HG03378 (cell line): ENCODE measurements at regions not wholly inside any gene's neighbourhood (a gene's known extent, or its start where the extent isn't known, plus 50 kb on each side); places are given as distances from the start of the nearest gene placed in this dataset.
"Not testable (repeated sequence)": the region's sequence is repeated elsewhere in the genome, so short reads cannot be mapped to it uniquely, and the experiment has no call there.

ENCODE experiments used
- ATAC-seq: cut with Tn5 transposase; IDR thresholded peaks from one replicate; pipeline ENCODE4 v1.9.1; 2021; ENCODE audit warnings: mild to moderate bottlenecking, moderate library complexity; ENCODE audit not compliant: unreplicated experiment

DNA sequence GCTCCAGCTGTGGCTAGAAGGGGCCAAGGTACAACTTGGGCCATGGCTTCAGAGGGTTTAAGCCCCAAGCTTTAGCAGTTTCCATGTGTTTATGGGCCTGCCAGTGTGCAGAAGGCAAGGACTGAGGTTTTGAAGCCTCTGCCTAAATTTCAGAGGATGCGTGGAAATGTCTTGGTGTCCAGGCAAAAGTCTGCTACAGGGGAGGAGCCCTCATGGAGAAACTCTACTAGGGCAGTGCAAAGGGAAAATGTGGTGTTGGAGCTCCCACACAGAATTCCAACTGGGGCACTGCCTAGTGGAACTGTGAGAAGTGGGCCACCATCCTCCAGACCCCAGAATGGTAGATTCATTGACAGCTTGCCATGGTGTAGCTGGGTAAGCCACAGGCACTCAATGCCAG is 527.2 kb upstream of the RORB start:
- no peak for ATAC-seq

DNA sequence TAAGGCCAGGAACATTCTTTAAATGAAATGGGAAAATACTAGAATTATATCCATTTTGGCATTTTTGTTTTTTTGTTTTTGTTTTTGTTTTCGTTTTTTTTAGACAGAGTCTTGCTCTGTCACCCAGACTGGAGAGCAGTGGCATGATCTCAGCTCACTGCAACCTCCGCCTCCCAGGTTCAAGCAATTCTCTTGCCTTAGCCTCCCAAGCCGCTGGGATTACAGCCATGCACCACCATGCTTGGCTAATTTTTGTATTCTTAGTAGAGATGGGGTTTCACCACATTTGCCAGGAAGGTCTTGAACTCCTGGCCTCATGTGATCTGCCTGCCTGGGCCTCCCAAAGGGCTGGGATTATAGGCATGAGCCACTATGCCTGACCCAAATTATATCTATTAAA is 520.7 kb upstream of the RORB start:
- not testable (repeated sequence) for ATAC-seq

DNA sequence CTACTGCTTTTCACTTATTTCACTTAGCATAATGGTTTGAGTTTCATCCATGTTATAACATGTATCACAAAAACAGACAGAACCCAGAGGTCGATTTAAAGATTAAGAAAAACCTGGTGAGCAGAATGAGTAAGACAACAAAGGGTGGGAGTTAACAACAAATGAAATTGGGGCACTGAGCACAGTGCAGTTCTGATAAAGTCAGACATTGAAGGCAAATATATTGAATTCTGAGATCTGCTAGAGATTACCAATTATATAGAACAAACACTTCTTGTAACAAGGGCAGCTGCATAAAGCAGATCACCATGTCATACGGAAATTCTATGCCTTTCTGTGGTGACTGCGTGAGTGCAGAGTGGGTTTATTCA is 517.3 kb upstream of the RORB start:
- ATAC-seq = no peak

DNA sequence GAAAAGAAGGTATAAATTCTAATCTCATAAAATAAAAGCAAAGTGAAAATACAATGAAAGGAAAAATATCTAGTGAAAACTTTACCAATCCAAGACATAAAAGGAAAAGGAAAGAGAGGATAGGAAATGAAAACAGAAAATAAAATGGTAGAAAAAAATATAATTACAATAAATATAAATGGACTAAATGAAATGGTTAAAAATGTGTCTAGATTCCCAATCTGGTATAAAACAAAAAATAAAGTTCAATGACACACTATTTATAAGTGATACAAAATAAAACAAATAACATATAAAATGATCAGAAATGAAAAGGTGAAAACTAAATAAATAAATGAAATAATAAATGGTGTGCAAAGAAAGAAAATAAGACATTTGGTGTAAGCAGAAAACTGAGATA is 516.4 kb upstream of the RORB start:
- ATAC-seq = no peak

DNA sequence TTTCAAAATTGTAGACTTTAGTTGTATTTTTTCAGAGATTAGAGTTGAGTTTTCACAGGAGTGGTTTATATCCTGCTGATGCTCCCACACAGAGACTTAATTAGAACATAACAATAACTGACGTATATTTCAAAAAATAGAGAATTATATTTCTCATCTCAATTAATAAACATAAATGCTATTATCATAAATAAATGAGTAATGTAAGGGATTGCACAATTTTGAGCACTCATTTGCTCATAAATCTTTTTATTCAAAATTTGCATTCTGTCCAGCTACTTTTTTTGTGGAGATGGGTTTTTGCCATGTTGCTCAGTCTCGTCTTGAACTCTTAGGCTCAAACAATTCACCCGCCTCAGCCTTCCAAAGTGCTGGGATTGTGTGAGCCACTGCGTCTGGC is 515.7 kb upstream of the RORB start:
- no peak for ATAC-seq

DNA sequence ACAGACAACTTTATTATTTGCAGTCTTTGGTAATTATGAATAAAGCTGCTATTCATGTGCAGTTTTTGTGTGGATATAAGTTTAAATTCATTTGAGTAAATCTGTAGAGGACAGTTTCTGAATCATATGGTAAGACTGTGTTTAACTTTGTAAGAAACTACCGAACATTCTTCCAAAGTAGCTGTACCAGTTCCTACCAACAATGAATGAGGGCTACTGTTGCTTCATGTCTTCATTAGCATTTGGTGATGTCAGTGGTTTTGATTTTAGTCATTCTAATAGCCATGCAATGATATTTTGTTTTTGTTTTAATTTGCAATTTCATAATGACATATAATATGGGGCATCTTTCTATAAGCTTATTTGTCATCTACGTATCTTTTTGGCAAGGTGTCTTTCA is 501.3 kb upstream of the RORB start:
- no peak for ATAC-seq

DNA sequence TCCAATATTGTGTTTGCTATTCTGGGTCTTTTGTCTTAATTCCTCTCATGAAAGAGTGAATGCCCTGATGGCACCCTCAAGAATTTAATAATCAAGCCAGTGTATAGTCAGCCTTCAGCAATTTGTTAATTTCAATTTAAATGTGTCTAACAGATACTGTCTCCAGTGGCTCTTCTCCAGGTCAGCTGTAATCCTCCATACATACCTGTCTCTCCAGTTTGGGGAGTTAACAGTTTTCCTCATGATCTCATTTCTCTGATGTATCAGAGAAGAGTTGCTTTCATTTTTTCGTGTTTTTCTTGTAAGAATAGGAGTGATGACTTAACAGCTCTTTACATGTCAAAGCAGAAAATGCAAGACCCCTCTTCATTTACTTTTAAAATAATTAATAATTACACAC is 500.3 kb upstream of the RORB start:
- ATAC-seq = no peak

DNA sequence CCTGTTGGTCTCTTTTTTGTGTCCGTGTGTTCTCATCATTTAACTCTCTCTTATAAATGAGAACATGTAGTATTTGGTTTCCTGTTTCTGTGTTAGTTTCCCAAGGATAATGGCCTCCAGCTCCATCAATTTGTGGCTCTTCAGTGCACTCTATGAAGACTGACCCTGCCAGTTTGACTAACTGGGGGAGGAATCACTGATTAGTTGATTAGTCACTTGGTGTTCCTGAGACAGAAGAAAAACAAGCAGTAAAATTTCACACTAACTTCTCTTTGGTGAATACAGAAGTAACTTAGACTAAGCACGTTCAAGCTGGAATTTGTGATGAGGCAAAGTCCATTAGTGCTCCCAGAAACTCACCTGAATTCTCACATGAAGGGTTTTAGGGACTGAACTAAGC is 495.8 kb upstream of the RORB start:
- no peak for ATAC-seq

DNA sequence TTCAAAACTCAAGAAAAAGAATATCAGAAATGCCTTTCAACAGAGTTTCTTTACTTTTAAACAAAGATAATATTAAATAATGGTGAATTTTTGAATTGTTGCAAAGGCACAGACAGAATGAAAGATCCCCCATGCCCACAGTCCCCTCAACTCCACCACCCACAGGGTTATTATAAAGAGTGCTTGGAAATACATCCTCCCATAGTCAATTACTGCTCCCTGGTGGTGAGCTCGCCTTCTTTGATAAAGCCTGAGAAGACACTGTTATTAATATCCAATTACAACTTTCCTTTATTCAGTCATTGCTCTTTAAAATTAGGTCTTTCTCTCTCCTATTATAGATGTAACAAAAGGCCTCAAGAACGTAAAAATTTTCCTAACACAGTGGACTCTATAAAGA is 490.2 kb upstream of the RORB start:
- ATAC-seq = no peak

DNA sequence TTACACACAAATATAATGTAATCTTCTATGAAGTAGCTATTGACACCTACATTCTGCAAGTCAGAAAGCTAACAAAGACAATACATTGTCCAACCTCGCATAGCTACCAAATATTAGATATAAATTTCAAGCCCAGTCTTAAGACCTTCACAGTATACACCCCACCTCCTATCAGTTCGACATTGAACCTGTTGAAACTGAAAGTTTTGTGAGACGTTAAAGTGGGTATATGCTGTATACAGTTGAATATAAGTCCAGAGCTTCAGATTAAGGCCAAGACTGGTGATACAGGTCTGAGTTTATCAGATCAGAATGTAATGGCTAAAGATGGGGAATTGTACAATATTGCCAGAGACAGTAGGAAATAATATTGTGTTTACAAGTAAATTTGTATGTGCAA is 489.3 kb upstream of the RORB start:
- no peak for ATAC-seq

DNA sequence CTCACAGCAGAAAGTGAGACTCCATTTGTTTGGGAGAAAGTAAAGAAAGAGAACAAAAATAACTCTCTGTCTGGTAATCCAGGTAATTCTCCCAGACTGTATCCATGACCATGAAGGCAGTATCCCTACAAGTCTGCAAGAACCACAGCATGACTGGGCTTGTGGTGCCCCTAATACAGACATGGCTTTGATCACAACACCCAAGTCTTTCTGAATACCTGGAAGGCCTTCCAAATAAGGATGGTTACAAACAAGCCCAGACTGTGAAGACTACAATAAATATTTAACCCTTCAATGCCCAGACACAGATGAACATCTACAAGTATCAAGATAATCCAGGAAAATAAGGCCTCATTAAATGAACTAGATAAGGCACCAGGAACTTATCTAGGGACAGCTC is 481.1 kb upstream of the RORB start:
- no peak for ATAC-seq

DNA sequence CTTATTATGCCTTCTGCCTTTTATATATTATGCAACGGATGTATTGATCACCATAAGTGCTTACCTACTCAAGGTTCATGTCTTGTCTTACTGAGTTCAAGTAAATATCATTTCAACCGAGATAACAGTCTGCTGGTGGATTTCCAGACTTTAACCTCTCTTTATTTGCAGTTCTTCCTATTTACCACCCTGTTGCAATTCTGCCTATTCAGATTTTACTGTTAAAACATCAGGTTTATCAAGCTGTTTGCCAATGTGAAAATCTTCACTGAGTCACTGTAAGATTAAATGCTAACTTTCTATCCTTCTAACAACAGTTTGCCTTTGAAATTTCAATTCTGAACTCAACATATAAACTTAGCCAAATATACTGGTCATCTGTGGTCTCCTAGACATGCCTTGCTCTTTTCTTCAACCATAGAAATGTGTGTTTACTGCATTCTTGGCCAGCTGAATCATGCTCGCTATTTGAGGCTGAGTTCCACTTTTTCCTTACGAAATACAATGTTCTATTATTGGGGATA is 471.7 kb upstream of the RORB start:
- no peak for ATAC-seq

DNA sequence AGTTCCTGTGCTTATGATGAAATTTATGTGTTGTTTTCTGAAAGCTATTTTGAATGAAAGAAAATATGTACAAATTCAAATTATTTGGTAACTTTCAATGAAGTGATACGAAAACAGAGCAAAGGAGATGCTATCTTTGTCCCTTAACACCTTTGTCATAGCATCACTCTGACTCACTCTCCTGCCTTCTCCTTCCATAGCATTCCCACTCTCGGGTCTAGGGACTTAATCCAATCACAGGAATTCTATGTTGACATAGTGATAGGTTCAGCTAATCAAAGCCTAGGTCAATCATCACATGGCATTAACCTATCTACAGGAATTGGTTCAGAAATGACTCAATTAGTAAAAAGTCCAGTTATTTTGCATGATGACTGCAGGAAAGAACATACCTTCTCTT is 464.7 kb upstream of the RORB start:
- ATAC-seq = no peak

DNA sequence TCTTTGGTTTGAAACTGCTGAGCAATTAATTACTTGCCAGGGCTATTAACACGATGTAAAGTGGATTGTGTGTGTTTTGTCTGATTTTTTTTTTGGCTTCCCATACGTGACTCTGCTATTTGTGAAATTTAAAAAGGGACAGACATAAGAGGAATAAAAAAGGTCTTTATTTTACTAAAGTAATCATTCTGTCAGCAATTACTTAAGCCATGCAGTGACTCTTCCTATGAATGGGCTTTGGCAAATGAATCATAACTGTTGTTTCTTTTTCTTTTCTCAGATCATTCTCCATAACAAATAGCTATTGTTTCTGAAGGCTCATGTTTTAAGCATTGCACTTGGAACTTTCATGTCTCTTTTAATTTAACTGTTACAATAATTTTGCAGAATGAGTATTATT is 461.3 kb upstream of the RORB start:
- no peak for ATAC-seq

DNA sequence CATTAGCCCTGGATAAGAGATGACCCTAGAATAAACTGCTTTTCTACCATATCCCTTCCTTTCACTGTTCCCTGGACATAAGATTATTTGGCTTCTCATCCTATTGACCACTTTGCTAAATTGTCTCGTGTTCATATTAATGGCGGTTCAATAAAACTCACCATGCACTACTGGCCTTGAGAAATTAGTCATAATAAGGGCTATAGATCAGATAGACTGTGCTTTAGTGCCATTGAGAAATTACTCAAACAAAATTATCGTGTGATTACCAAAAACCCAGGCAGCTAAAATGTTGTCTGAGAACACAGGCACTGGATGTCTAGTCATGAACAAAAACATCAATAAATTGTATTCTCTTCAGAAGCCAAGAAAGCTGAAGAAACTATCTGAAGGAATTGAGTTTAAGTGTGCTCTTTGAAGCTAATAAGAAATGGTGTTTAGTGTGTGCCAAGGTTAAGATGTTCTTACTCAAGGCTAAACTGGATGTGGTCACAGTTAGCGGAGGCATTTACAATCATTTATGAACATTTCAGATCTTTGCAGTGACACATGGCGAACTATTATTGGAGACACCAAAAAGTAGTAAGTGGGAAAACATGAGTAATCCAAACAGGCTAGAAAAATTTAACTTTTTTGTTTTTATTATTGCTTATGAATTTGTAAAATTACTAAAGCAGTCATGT is 460.4 kb upstream of the RORB start:
- peak; percentile 70 for ATAC-seq

DNA sequence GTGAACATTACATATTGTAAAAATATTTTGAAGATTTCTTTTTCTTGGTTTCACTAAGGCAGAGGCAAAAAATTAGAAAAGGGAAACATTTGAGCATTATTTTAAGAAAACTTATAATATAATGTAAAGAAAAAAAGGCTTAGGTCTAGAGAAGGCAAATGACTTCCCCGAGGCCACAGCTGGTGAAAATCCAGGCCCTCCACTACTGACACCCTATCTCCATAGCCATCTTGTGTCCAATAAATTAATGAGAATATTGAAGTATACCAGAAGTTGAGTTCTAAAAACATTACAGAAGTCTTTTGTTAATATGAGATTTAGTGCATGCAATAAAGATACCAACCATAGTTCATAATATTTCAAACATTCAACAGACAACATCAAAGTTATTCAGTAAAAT is 459.9 kb upstream of the RORB start:
- no peak for ATAC-seq

DNA sequence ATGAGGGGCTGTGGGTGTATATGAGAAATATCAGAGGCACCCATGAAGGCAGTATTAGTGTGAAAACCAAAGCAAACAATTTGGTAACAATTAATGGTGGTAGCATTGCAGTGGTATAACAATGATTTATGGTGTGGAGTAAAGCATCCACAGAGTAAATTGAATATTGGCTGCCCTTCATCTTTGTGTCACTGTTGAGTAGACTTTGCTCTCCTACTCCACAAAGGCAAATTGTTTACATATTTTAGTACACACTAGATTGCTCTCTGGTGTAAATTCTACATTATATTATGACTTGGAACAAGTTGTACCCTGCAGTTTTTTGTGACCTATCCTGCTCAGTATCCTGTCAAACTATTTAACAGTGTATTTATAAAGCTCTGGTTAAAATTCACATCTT is 455.5 kb upstream of the RORB start:
- ATAC-seq = no peak

DNA sequence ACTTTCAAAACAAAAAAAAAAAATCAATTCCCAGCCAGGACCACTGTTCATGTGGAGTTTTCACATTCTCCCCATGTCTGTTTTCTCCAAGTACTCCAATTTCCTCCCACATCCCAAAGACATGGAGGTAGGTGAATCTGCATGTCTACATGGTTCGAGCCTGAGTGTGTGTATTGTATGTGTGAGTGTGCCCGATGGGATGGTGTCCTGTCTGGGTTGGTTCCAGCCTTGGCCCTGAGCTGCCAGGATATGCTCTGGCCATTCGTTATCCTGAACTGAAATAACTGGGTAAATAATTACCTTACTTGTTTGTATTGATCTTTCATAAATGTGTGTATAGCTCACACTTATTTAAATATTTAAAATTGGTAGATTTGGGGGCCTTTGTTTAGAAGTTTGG is 452.3 kb upstream of the RORB start:
- ATAC-seq = no peak

DNA sequence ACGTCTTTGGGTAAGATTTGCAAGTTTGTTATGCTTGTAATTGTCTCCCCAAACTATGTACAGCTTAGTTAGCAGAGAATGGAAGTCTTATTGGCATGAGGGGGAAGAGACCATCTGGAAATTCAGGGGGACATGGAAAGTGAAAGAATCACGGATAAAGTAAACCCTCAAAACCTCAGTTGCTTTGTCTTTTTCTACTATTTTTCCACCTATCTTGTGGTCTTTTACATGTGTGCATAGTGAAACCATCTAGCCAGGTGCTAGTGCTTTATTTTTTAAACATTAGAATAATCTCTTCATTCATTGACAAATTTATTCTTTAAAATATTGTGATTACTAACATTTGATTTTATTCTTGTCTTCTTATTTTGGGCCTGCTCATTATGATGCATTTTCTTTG is 441.1 kb upstream of the RORB start:
- no peak for ATAC-seq

DNA sequence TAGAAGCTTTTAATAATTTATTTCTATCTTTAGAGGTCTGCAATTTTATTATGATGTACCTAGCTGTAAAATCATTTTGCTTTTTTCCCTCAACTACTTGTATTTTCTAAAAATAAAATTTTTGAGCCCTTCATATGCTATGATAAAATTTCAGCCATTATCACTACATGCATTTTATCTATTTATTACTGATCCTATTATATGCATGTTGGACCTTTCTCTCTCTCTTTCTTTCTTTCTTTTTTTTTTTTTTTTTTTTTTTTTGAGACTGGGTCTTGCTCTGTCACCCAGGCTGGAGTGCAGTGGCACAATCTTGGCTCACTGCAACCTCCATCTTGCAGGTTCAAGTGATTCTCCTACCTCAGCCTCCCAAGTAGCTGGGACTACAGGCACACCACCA is 440.1 kb upstream of the RORB start:
- not testable (repeated sequence) for ATAC-seq

DNA sequence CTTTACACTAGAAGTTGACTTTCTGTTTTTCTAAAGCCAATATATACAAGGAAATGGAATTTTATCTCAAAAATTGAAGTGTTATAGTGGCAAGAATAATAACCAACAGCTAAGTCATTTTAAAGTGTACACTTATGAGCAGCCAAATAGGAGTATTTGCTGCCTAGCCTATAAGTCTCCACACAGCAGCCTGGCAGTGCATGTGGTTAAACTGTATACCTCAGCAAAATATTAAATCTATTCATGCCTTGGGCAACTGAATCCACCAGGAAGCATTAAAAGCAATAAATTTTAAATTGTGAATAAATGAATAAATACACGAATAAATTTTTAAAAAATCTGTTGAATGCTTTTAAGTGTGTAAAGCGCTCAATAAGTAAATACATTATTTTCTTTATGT is 432.4 kb upstream of the RORB start:
- ATAC-seq = no peak

DNA sequence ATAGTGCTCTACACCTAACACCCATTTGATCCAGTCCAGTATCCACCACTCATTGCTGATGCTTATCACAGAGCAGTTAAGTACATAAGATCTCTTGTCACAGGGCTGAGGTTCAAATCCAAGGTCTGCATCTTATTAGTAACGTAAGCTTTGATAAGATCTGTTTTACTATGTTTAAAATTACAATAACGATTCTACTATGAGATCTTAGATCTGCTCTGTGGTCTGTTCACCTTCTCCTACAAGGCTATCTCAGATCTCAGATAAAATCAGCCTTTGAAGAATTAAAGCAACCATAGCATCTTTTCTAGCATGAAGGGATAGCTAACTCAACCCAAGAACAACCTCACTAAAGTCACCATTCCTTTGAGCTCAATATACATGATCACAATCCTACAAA is 431.0 kb upstream of the RORB start:
- ATAC-seq = no peak

DNA sequence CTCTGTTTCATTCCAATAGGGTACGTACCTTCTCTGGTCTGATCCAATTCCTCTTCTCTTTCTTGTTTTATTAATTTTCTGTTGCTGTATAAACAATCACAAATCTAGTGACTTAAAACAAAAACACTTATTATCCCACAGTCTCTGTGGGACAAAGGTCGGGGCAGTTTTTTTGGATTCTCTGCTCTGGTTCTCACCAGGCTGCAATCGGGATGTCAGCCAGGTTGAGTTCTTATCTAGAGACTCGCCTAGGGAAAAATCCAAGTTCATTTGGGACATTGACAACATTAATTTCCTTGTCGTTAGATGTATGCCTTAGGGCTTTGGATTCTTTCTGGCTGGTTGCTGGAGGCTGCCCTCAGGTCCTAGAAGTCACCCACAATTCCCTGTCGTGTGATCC is 430.5 kb upstream of the RORB start:
- no peak for ATAC-seq
